GM12892 (cell line): ENCODE measurements at regions not wholly inside any gene's neighbourhood (a gene's known extent, or its start where the extent isn't known, plus 50 kb on each side); places are given as distances from the start of the nearest gene placed in this dataset.

Experiments used
- POLR2A ChIP-seq: IDR thresholded peaks from 2 replicates; pipeline ENCODE4 v1.6.1; 2011; ENCODE audit warnings: low read depth, low read length, control low read depth
- POLR2AphosphoS5 ChIP-seq: IDR thresholded peaks from 2 replicates; pipeline ENCODE4 v1.6.1; 2011; ENCODE audit warnings: low read depth, low read length, control low read depth

DNA sequence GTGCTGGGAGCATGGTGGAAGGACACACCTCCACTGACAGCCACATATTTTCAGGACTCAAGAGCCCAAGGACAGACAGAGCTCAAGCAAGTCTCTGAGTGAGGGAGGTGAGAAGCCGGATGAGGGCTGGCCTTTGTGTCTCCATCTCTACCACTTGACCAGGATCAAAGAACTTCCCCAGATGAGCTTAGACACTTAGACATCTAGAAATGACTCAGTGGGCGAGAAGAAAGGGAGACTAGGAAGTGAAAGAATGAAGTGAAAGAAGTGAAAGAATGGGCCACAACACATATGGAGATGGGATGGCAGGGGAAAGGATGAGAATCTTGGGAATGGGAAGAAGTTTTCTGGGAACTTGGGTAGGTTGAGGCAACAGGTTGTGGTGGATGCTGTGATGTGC lies 274.9 kb upstream of the CCL2 start:
- TF ChIP-seq POLR2AphosphoS5: no peak
- no peak for TF ChIP-seq POLR2A
